Naive thymus-derived CD8-positive, alpha-beta T cell (primary cell): ENCODE measurements at regions not wholly inside any gene's neighbourhood (a gene's known extent, or its start where the extent isn't known, plus 50 kb on each side); places are given as distances from the start of the nearest gene placed in this dataset.

ENCODE experiments used
- ATAC-seq, 2 donors: fragments of 150-1000 bp; cut with Tn5 transposase in 1 of 2; sonication (Bioruptor Pico), chemical (Tn5 transposase) in 1 of 2; 1 replicate in 1 of 2; 2 replicates in 1 of 2; pipeline ENCODE4 v1.10.0; 2021; ENCODE audit warnings: mild to moderate bottlenecking in 2 of 2, moderate library complexity in 2 of 2
- POLR2A ChIA-PET: fragments of 350-600 bp; sonication (Branson Sonifier 250); formaldehyde crosslinking; loops from one replicate; lab custom pipeline; 2021; ENCODE audit warnings: antibody characterized with exemption; lab: Charles Lee
- DNase-seq, 10 donors: peaks; one replicate each; pipeline versions ENCODE4 v3.0.0 to v3.0.0-alpha.2; 2020 to 2022
- H3K27ac Mint-ChIP-seq, 10 donors: one replicate each; pipeline ENCODE4 v1.8.0; 2020 to 2022; ENCODE audit warnings: mild to moderate bottlenecking in 10 of 10, mixed read lengths in 10 of 10, moderate library complexity in 4 of 10, inconsistent platforms in 1 of 10
- H3K27me3 Mint-ChIP-seq, 5 donors: one replicate each; pipeline ENCODE4 v1.8.0; 2021 to 2022; ENCODE audit warnings: mixed read lengths in 5 of 5
- H3K36me3 Mint-ChIP-seq, 3 donors: one replicate each; pipeline ENCODE4 v1.8.0; 2020 to 2022; ENCODE audit warnings: mixed read lengths in 3 of 3, mild to moderate bottlenecking in 2 of 3, inconsistent platforms in 1 of 3
- H3K4me1 Mint-ChIP-seq, 4 donors: one replicate each; pipeline ENCODE4 v1.8.0; 2021 to 2022; ENCODE audit warnings: mixed read lengths in 4 of 4
- H3K4me3 Mint-ChIP-seq, 10 donors: one replicate each; pipeline ENCODE4 v1.8.0; 2020 to 2022; ENCODE audit warnings: mild to moderate bottlenecking in 10 of 10, mixed read lengths in 10 of 10, moderate library complexity in 6 of 10, inconsistent platforms in 1 of 10
- H3K9me3 Mint-ChIP-seq, 9 donors: one replicate each; pipeline ENCODE4 v1.8.0; 2020 to 2022; ENCODE audit warnings: mixed read lengths in 9 of 9, mild to moderate bottlenecking in 3 of 9, inconsistent platforms in 1 of 9, moderate library complexity in 1 of 9

DNA sequence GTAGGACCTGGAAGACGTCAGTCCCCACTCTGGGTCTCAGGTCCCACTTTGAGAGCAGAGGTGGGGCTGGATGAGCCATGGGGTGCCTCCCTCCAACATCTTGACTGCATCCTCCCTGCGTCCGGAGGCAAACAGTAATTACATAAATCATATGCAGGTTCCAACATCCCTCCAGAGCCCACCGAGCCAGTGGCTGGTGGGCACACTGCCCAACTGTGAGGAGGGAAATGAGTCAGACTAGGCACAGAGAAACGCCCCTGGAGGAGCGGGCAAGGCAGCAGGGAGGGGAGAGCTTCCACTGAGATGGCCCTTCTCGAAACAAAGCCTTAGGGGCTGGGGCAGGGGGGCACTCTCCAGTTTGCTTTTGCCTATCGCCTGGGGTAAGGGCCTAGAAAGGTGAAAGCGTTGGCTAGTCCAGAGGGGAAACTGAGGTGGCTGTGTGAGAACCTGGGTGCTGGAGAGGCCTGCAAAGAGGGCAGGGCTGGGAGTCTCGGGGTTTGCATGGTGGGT is 168.2 kb upstream of the MYCN start:
- peaks cover 0 to 3% (median 0%) of the 10 kb centered on the region in 9 donors for H3K9me3 Mint-ChIP-seq
- H3K4me3 Mint-ChIP-seq, result no peak overlapping the region
- POLR2A ChIA-PET, result no interaction called here
- DNase-seq (no peak), ATAC-seq (no peak)
- no peak overlapping the region for H3K27ac Mint-ChIP-seq
- H3K4me1 Mint-ChIP-seq, result no peaks in the 10 kb centered on the region
- peaks cover 0 to 6% (median 1%) of the 10 kb centered on the region in 5 donors for H3K27me3 Mint-ChIP-seq
- no peaks in the 10 kb centered on the region for H3K36me3 Mint-ChIP-seq

DNA sequence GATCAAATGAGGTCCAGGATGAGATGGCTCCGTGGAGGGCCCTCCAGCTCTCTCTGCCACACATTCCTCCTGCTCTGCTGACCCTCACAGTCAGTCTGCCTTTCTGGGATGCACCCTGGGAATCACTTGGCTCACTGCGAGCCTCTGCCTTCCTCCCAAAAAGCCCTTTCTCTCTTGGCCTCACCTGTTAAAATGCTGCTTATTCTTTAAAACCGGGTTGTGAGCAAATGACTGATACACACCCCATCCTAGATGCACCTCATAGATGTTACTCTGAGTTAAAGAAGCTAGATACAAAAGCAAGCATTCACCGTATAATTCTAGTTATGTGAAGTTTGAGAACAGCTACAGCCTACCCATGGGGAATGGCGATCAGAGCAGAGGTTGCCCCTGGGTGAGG is 167.7 kb upstream of the MYCN start:
- H3K9me3 Mint-ChIP-seq, result peaks cover 0 to 3% (median 0%) of the 10 kb centered on the region in 9 donors
- H3K27ac Mint-ChIP-seq, result no peak overlapping the region
- no peak for DNase-seq
- H3K4me1 Mint-ChIP-seq, result no peaks in the 10 kb centered on the region
- H3K4me3 Mint-ChIP-seq, result no peak overlapping the region
- H3K36me3 Mint-ChIP-seq, result no peaks in the 10 kb centered on the region
- peaks cover 0 to 6% (median 1%) of the 10 kb centered on the region in 5 donors for H3K27me3 Mint-ChIP-seq
- POLR2A ChIA-PET, result no interaction called here
- no peak for ATAC-seq

DNA sequence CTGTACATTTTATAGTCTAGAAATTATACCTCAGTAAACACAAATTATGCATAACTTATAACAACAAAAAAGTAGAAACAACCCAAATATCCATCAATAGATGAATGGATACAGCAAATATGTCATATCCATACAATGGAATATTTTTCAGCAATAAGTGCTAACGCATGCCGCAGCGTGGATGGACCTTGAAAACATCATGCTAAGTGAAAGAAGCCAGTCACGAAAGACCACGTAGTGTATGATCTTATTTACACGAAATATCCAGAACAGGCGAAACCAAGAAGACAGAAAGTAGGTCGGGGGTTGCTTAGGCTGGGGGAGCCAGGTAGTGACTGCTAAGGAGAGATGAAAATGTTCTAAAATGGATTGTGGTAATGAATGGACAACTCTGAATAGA is 167.1 kb upstream of the MYCN start:
- peaks cover 0 to 3% (median 0%) of the 10 kb centered on the region in 5 donors for H3K27me3 Mint-ChIP-seq
- H3K36me3 Mint-ChIP-seq, result no peaks in the 10 kb centered on the region
- no peaks in the 10 kb centered on the region for H3K4me1 Mint-ChIP-seq
- peaks cover 0 to 3% (median 0%) of the 10 kb centered on the region in 9 donors for H3K9me3 Mint-ChIP-seq
- ATAC-seq, result no peak
- no peak for DNase-seq
- POLR2A ChIA-PET, result no interaction called here
- H3K4me3 Mint-ChIP-seq, result no peak overlapping the region
- no peak overlapping the region for H3K27ac Mint-ChIP-seq

DNA sequence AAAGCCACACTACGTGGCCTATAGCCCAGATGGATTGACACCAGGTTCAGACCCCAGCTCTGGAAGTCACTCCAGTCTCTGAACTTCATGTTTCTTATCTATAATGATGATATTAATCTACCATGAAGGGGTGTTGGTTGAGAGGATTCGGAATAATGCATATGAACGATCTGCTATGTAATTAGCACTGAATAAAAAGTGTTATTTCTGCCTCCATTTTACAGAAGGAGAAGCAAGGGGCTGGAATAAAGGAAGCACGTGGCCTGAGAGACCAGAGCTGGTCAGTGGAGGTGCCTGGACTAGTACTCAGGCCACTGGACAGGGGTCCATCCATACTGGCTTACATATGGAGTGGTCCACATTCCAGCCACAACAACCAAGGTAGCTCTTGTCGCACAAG is 166.5 kb upstream of the MYCN start:
- DNase-seq (no peak), ATAC-seq (no peak)
- POLR2A ChIA-PET, result no interaction called here
- no peaks in the 10 kb centered on the region for H3K36me3 Mint-ChIP-seq
- peaks cover 0 to 3% (median 0%) of the 10 kb centered on the region in 9 donors for H3K9me3 Mint-ChIP-seq
- peaks cover 0 to 3% (median 0%) of the 10 kb centered on the region in 5 donors for H3K27me3 Mint-ChIP-seq
- no peaks in the 10 kb centered on the region for H3K4me1 Mint-ChIP-seq
- H3K4me3 Mint-ChIP-seq, result no peak overlapping the region
- H3K27ac Mint-ChIP-seq, result no peak overlapping the region

- ATAC-seq (no peak), DNase-seq (no peak)
- Mint-ChIP-seq H3K36me3 (no peaks in the 10 kb centered on the region), H3K4me1 (no peaks in the 10 kb centered on the region), H3K27ac (no peak overlapping the region), H3K27me3 (peaks cover 0 to 6% (median 3%) of the 10 kb centered on the region in 5 donors), H3K9me3 (peaks cover 0 to 3% (median 0%) of the 10 kb centered on the region in 9 donors), H3K4me3 (no peak overlapping the region)
- POLR2A ChIA-PET, result no interaction called here
These were observed 164.4 kb upstream of the MYCN start for GRCh38 chr2:15775753-15776628.

- Mint-ChIP-seq H3K36me3 (no peaks in the 10 kb centered on the region), H3K4me3 (no peak overlapping the region), H3K4me1 (no peaks in the 10 kb centered on the region), H3K9me3 (peaks cover 0 to 3% (median 0%) of the 10 kb centered on the region in 9 donors), H3K27ac (no peak overlapping the region), H3K27me3 (peaks cover 0 to 6% (median 3%) of the 10 kb centered on the region in 5 donors)
- DNase-seq, result no peak
- POLR2A ChIA-PET, result no interaction called here
- ATAC-seq, result no peak
These were observed 163.8 kb upstream of the MYCN start for GRCh38 chr2:15776629-15776919.

GRCh38 chr2:15776992-15777702 is 163.2 kb upstream of the MYCN start:
- Mint-ChIP-seq H3K4me1 (no peaks in the 10 kb centered on the region), H3K9me3 (peaks cover 0 to 3% (median 0%) of the 10 kb centered on the region in 9 donors), H3K27me3 (peaks cover 0 to 6% (median 3%) of the 10 kb centered on the region in 5 donors), H3K4me3 (no peak overlapping the region), H3K36me3 (no peaks in the 10 kb centered on the region), H3K27ac (no peak overlapping the region)
- POLR2A ChIA-PET, result no interaction called here
- no peak for DNase-seq
- ATAC-seq, result no peak

DNA sequence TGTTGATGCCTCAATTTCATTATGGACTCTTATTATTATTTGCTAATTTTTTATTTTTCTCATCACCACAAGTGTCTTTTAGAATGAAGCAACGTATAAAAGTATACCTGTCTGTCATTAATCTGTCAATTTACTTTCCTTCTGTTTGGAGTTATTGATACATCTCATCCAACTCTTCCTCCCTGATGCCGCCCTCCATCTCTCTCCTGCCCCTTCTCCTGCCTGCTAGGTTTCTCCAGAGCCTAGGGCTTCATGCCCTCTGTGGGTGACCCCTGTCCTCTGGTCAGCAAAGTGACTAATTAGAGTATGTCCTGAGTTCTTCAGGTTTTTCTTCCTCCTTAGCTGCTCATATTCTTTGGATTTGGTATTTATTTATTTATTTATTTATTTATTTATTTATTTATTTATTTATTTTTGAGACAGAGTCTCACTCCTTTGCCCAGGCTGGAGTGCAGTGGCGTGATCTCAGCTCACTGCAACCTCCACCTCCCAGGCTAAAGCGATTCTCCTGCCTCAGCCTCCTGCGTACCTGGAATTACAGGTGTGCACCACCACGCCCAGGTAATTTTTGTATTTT is 162.5 kb upstream of the MYCN start:
- Mint-ChIP-seq H3K27me3 (peaks cover 0 to 6% (median 3%) of the 10 kb centered on the region in 5 donors), H3K4me1 (no peaks in the 10 kb centered on the region), H3K4me3 (no peak overlapping the region), H3K9me3 (peaks cover 0 to 3% (median 0%) of the 10 kb centered on the region in 9 donors), H3K27ac (no peak overlapping the region), H3K36me3 (no peaks in the 10 kb centered on the region)
- ATAC-seq (no peak), DNase-seq (no peak)
- POLR2A ChIA-PET, result no interaction called here

GRCh38 chr2:15778529-15779219 is 161.7 kb upstream of the MYCN start:
- Mint-ChIP-seq H3K4me3 (peak overlapping the region in 1 of 10 donors; percentile 20), H3K9me3 (peaks cover 0 to 3% (median 0%) of the 10 kb centered on the region in 9 donors), H3K4me1 (no peaks in the 10 kb centered on the region), H3K27me3 (peaks cover 0 to 6% (median 3%) of the 10 kb centered on the region in 5 donors), H3K36me3 (no peaks in the 10 kb centered on the region), H3K27ac (no peak overlapping the region)
- no peak for ATAC-seq
- no peak for DNase-seq
- POLR2A ChIA-PET, result no interaction called here

GRCh38 chr2:15779381-15780041 is 160.8 kb upstream of the MYCN start:
- ATAC-seq, result no peak
- POLR2A ChIA-PET, result no interaction called here
- no peaks in the 10 kb centered on the region for H3K36me3 Mint-ChIP-seq
- H3K9me3 Mint-ChIP-seq, result no peaks in the 10 kb centered on the region
- H3K4me3 Mint-ChIP-seq, result no peak overlapping the region
- no peaks in the 10 kb centered on the region for H3K4me1 Mint-ChIP-seq
- peak overlapping the region in 1 of 10 donors; percentile 65 for H3K27ac Mint-ChIP-seq
- peaks cover 0 to 6% (median 3%) of the 10 kb centered on the region in 5 donors for H3K27me3 Mint-ChIP-seq
- DNase-seq, result no peak

DNA sequence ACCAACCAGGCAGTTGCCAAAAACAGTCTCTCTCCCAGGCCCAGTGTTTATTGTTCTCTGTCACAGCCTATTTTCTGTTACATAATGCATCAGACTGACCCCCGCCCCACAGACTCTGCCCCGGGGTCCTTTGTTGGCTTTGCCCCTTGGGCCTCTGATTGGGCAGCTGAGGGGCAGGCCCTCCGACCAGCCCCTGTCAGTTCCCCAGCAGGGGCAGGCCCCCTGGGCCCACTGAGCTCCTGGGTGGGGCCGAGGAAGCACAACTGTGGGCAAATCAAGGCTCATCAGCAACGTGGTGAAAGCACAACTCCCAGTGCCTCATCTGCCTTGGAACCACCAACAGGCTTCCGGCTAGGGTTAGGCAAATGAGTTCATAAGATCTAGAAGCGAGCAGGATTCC is 160.1 kb upstream of the MYCN start:
- no peaks in the 10 kb centered on the region for H3K9me3 Mint-ChIP-seq
- H3K4me3 Mint-ChIP-seq, result no peak overlapping the region
- DNase-seq, result no peak
- no peaks in the 10 kb centered on the region for H3K36me3 Mint-ChIP-seq
- ATAC-seq, result no peak
- POLR2A ChIA-PET, result no interaction called here
- no peaks in the 10 kb centered on the region for H3K4me1 Mint-ChIP-seq
- H3K27me3 Mint-ChIP-seq, result peaks cover 0 to 6% (median 3%) of the 10 kb centered on the region in 5 donors
- H3K27ac Mint-ChIP-seq, result no peak overlapping the region

DNA sequence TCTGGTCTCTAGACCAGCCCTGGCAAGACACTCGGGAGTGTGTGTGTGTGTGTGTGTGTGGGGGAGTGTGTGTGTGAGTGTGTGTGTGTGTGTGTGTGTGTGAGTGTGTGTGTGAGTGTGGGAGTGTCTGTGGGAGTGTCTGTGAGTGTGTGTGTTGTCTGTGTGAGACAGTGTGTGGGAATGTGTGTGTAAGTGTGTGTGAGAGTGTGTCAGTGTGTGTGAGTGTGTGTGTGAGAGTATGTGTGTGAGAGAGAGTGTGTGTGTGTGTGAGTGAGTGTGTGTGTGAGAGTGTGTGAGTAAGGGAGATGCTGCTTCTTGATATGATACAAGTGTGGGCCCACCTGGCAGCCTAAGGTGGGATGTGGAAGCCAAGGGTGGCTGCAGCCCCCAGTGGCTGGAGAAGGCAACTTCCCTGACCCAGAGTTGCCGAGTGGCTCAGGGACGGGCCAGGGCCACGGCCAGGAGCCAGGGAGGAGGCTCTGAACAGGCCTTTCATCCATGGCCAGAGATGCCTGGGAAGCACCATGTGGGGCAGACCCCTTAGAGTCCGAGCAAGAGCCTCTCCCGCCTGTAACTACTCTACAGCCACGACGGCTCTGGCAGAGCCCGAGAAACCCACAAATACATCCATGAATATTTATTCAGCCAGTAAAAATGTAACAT is 159.3 kb upstream of the MYCN start:
- Mint-ChIP-seq H3K4me1 (no peaks in the 10 kb centered on the region), H3K9me3 (no peaks in the 10 kb centered on the region), H3K36me3 (no peaks in the 10 kb centered on the region), H3K4me3 (peak overlapping the region in 1 of 10 donors; percentile 14), H3K27me3 (peaks cover 0 to 10% (median 5%) of the 10 kb centered on the region in 5 donors), H3K27ac (no peak overlapping the region)
- POLR2A ChIA-PET, result no interaction called here
- DNase-seq (no peak), ATAC-seq (no peak)
